ENCODE measurements at regions not wholly inside any gene's neighbourhood (a gene's known extent, or its start where the extent isn't known, plus 50 kb on each side); places are given as distances from the start of the nearest gene placed in this dataset.

- TF ChIP-seq POLR2A (IDR thresholded peaks at IDR 0.05; ENCODE audit: low read length) (no peak), GATA1 (IDR thresholded peaks at IDR 0.05; ENCODE audit: low read depth, low read length) (no peak)
These were observed 327.6 kb upstream of the SFSWAP start for GRCh38 chr12:131383291-131383690.
